ENCODE measurements at regions not wholly inside any gene's neighbourhood (a gene's known extent, or its start where the extent isn't known, plus 50 kb on each side); places are given as distances from the start of the nearest gene placed in this dataset.

DNA sequence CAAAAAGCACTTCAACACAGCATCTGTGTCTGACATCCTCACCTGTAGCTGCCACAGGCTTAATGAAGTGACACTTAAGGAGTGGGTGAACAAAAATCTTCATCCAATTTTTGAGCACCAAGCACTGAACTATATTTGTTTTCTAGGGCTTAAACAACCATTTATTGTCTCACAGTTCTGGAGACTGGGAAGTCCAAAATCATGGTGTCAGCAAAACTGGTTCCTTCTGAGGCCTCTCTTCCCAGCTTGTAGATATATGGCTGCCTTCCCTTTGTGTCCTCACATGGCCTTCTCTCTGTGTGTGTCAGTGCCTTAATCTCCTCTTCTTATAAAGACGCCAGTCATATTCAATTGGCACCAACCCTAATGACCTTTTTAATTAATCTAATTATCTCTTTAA lies 189.2 kb upstream of the CLNK start:
- no peak overlapping the region for H3K27ac ChIP-seq (ENCODE audit: extremely low read depth, low read depth, low read length)

DNA sequence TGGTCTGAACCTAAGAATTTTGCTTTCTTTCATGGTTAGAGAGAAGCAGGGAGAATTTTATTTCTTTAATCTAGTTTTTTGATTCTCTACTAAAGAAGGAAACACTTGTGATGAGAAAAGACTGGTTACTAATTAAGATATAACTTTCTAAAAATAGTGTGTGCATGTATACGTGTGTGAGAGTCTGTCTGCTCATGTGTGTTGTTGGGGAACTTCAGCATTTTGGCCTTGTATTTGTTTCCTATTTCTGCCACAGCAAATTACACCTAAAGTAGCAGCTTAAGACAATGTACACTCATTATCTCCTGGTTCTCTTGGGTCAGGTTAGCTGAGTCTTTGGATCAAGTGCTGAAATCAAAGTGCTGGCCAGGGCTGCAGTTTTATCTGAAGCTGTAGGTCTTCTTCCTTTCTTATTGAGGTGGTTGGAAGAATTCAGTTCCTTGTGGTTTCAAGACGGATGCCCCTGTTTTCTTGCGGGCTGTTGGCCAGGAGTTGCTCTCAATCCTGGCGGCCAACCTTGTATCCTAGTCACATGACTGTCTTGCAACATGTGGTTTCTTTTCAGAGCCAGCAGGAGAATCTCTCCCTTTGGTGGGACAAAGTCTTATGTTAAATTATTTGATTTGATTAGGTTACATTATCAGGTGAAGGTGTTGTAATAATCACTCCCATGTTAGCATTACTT lies 188.4 kb upstream of the CLNK start:
- BruUV-seq (replicated peaks): no TSS peak
- no peak for FAIRE-seq

More for the DNA sequence above, 189.2 kb upstream of the CLNK start:
- POLR2A ChIA-PET: no interaction called here
- BruUV-seq (replicated peaks): no TSS peak
- Histone ChIP-seq H3K9me1 (ENCODE audit: control insufficient read depth, insufficient read depth, low read length) (no peaks in the 10 kb centered on the region), H4K20me1 (replicated peaks; ENCODE audit: control insufficient read depth, insufficient read depth, low read length) (no peaks in the 10 kb centered on the region), H3K79me2 (ENCODE audit: control insufficient read depth, insufficient read depth, low read length) (no peaks in the 10 kb centered on the region), H3K9me3 (replicated peaks; ENCODE audit: control insufficient read depth, insufficient read depth, low read depth, low read length) (no peaks in the 10 kb centered on the region), H3K9ac (ENCODE audit: insufficient read depth in 1 of 2, low read depth in 2 of 2, low read length in 2 of 2) (no peak overlapping the region), H3K4me3 (no peak overlapping the region), H3K36me3 (ENCODE audit: control insufficient read depth, insufficient read depth, low read length) (no peaks in the 10 kb centered on the region), H3K4me1 (replicated peaks in 1 of 2; ENCODE audit: control insufficient read depth in 2 of 2, insufficient read depth in 2 of 2, low read length in 2 of 2) (no peaks in the 10 kb centered on the region), H3K4me2 (ENCODE audit: insufficient read depth, low read length) (no peak overlapping the region), H3K27me3 (ENCODE audit: control insufficient read depth in 2 of 2, insufficient read depth in 2 of 2, low read length in 2 of 2) (no peaks in the 10 kb centered on the region), H2AFZ (ENCODE audit: low read depth, low read length) (no peak overlapping the region)
- TF ChIP-seq MAFF (IDR thresholded peaks at IDR 0.05; ENCODE audit: low read length) (0 out of 2 replicates have a peak, but pooled peaks have one; percentile 12), NRF1 (conservative IDR thresholded peaks at IDR 0.05 in 1 of 2, IDR thresholded peaks at IDR 0.05 in 1 of 2) (no peak)
- intact Hi-C loops (cut with micrococcal nuclease) (no loop called here), in situ Hi-C loops (cut with MboI) (no loop called here)
- ATAC-seq (no peak), DNase-seq (ENCODE audit: extremely low read depth in 1 of 4, low spot score in 3 of 4) (no peak), FAIRE-seq (no peak)
- CTCF ChIA-PET (ENCODE audit: low intra/inter-chr PET ratio): no interaction called here
- 20% methylated on average over 1 of the region's 1 CpG for WGBS (ENCODE audit: insufficient coverage, low coverage, missing lambda C conversion rate)

More for the DNA sequence above, 188.4 kb upstream of the CLNK start:
- 0% methylated on average over 4 of the region's 4 CpGs for WGBS (ENCODE audit: insufficient coverage, low coverage, missing lambda C conversion rate)
- no peaks in the 10 kb centered on the region for H3K79me2 ChIP-seq (ENCODE audit: control insufficient read depth, insufficient read depth, low read length)
- DNase-seq (ENCODE audit: extremely low read depth in 1 of 4, low spot score in 3 of 4): no peak
- ChIA-PET POLR2A (no interaction called here), CTCF (ENCODE audit: low intra/inter-chr PET ratio) (no interaction called here)
- no peaks in the 10 kb centered on the region for H3K4me1 ChIP-seq (replicated peaks in 1 of 2; ENCODE audit: control insufficient read depth in 2 of 2, insufficient read depth in 2 of 2, low read length in 2 of 2)
- no peak for TF ChIP-seq FOSL1 (tag; conservative IDR thresholded peaks at IDR 0.05)
- no peak for TF ChIP-seq SNIP1 (IDR thresholded peaks at IDR 0.05; ENCODE audit: low read depth)
- TF ChIP-seq, protein P1, sequence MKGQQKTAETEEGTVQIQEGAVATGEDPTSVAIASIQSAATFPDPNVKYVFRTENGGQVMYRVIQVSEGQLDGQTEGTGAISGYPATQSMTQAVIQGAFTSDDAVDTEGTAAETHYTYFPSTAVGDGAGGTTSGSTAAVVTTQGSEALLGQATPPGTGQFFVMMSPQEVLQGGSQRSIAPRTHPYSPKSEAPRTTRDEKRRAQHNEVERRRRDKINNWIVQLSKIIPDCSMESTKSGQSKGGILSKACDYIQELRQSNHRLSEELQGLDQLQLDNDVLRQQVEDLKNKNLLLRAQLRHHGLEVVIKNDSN (CRISPR knock-in tag; IDR thresholded peaks at IDR 0.05): no peak
- TF ChIP-seq DIDO1 (tag; IDR thresholded peaks at IDR 0.05; ENCODE audit: low read depth): no peak
- TF ChIP-seq HNRNPUL1 (IDR thresholded peaks at IDR 0.05; ENCODE audit: low read length): no peak
- TF ChIP-seq TCF3 (CRISPR knock-in tag; IDR thresholded peaks at IDR 0.05): no peak
- in situ Hi-C loops (cut with MboI) (no loop called here), intact Hi-C loops (cut with micrococcal nuclease) (no loop called here)
- no peak overlapping the region for H3K9ac ChIP-seq (ENCODE audit: insufficient read depth in 1 of 2, low read depth in 2 of 2, low read length in 2 of 2)
- H3K9me1 ChIP-seq (ENCODE audit: control insufficient read depth, insufficient read depth, low read length): no peaks in the 10 kb centered on the region
- no peak overlapping the region for H3K4me3 ChIP-seq
- H3K27me3 ChIP-seq (ENCODE audit: control insufficient read depth in 2 of 2, insufficient read depth in 2 of 2, low read length in 2 of 2): no peaks in the 10 kb centered on the region
- H4K20me1 ChIP-seq (replicated peaks; ENCODE audit: control insufficient read depth, insufficient read depth, low read length): no peaks in the 10 kb centered on the region
- H3K27ac ChIP-seq (ENCODE audit: extremely low read depth, low read depth, low read length): no peak overlapping the region
- H3K36me3 ChIP-seq (ENCODE audit: control insufficient read depth, insufficient read depth, low read length): no peaks in the 10 kb centered on the region
- ATAC-seq: no peak
- no peak overlapping the region for H2AFZ ChIP-seq (ENCODE audit: low read depth, low read length)
- H3K9me3 ChIP-seq (replicated peaks; ENCODE audit: control insufficient read depth, insufficient read depth, low read depth, low read length): no peaks in the 10 kb centered on the region
- H3K4me2 ChIP-seq (ENCODE audit: insufficient read depth, low read length): no peak overlapping the region
